GM21576 (cell line): ENCODE measurements at regions not wholly inside any gene's neighbourhood (a gene's known extent, or its start where the extent isn't known, plus 50 kb on each side); places are given as distances from the start of the nearest gene placed in this dataset.

Experiments
- ATAC-seq: cut with Tn5 transposase; IDR thresholded peaks from one replicate; pipeline ENCODE4 v1.9.1; 2021; ENCODE audit warnings: mild to moderate bottlenecking, moderate library complexity; ENCODE audit not compliant: unreplicated experiment

GRCh38 chr11:80515097-80515496, 1074.3 kb upstream of the TENM4 start:
- no peak for ATAC-seq

GRCh38 chr11:80512491-80512890, 1071.7 kb upstream of the TENM4 start:
- no peak for ATAC-seq

- no peak for ATAC-seq
These were observed 1064.9 kb upstream of the TENM4 start for GRCh38 chr11:80505771-80506170.

GRCh38 chr11:80503990-80504389, 1063.2 kb upstream of the TENM4 start:
- no peak for ATAC-seq

GRCh38 chr11:80502511-80502910, 1061.7 kb upstream of the TENM4 start:
- ATAC-seq: no peak

GRCh38 chr11:80495116-80495515, 1054.3 kb upstream of the TENM4 start:
- no peak for ATAC-seq

GRCh38 chr11:80487952-80488351, 1047.1 kb upstream of the TENM4 start:
- ATAC-seq: no peak

- ATAC-seq: no peak
These were observed 1045.8 kb upstream of the TENM4 start for GRCh38 chr11:80486678-80487077.

- no peak for ATAC-seq
These were observed 1036.3 kb upstream of the TENM4 start for GRCh38 chr11:80477178-80477577.

GRCh38 chr11:80473562-80473961, 1032.7 kb upstream of the TENM4 start:
- no peak for ATAC-seq

- ATAC-seq: no peak
These were observed 1029.0 kb upstream of the TENM4 start for GRCh38 chr11:80469871-80470270.

GRCh38 chr11:80466570-80466969, 1025.7 kb upstream of the TENM4 start:
- ATAC-seq: no peak

GRCh38 chr11:80462211-80462610, 1021.4 kb upstream of the TENM4 start:
- ATAC-seq: no peak

GRCh38 chr11:80458376-80458775, 1017.5 kb upstream of the TENM4 start:
- ATAC-seq: no peak

GRCh38 chr11:80457823-80458222, 1017.0 kb upstream of the TENM4 start:
- no peak for ATAC-seq

GRCh38 chr11:80455818-80456217, 1015.0 kb upstream of the TENM4 start:
- ATAC-seq: no peak

- no peak for ATAC-seq
These were observed 1010.3 kb upstream of the TENM4 start for GRCh38 chr11:80451105-80451504.

GRCh38 chr11:80448709-80449108, 1007.9 kb upstream of the TENM4 start:
- no peak for ATAC-seq

- ATAC-seq: no peak
These were observed 1002.3 kb upstream of the TENM4 start for GRCh38 chr11:80443177-80443576.

GRCh38 chr11:80441821-80442220, 1001.0 kb upstream of the TENM4 start:
- no peak for ATAC-seq

GRCh38 chr11:80440835-80441234, 1000.0 kb upstream of the TENM4 start:
- no peak for ATAC-seq

GRCh38 chr11:80436547-80436946, 995.7 kb upstream of the TENM4 start:
- no peak for ATAC-seq

- ATAC-seq: no peak
These were observed 994.5 kb upstream of the TENM4 start for GRCh38 chr11:80435345-80435744.

- no peak for ATAC-seq
These were observed 991.2 kb upstream of the TENM4 start for GRCh38 chr11:80432057-80432456.
